Occipital lobe (tissue), 1 donor: ENCODE measurements at regions not wholly inside any gene's neighbourhood (a gene's known extent, or its start where the extent isn't known, plus 50 kb on each side); places are given as distances from the start of the nearest gene placed in this dataset.

Experiments used
- DNase-seq: peaks from one replicate; lab custom pipeline; 2025; lab: John Stamatoyannopoulos, UW

DNA sequence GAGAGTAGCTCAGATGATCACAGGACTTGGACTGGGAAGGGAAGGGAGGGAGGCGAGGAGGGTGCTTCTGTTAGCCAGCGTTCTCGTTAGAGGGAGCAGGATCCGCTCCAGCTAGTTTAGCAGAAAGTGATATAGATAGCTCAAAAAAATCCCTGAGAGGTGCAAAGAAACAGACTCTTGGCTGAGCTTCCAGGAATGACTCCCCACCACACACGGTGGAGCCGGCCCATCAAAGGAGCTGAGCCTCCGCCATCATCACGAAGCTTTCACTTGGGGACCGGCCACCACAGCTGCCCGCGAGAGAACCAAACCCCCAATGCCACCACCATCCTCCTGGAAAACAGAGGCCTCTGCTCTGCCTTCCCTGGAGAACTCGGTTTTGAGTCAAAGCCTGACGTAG, 124.6 kb upstream of the BCL2L14 start:
- peak; percentile 38 for DNase-seq

DNA sequence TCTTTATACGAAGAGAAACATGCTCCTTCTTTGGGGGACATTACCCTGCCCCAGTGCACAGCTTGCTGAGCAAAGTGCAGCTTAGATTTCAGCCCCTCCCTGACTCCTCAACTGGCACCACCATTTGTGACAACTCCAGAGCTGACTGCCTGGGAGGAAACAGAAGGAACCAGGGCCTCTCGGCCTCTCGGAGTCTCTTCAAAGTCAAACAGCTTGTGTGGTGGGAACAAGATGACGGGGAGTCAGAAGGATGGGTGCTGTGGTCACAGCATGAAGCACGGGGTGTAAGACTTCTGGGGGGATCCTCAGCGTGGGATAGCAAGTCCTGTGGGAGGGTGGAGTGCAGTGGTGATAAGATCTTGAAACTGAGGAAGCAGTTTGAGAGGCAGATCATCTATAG, 123.5 kb upstream of the BCL2L14 start:
- no peak for DNase-seq

DNA sequence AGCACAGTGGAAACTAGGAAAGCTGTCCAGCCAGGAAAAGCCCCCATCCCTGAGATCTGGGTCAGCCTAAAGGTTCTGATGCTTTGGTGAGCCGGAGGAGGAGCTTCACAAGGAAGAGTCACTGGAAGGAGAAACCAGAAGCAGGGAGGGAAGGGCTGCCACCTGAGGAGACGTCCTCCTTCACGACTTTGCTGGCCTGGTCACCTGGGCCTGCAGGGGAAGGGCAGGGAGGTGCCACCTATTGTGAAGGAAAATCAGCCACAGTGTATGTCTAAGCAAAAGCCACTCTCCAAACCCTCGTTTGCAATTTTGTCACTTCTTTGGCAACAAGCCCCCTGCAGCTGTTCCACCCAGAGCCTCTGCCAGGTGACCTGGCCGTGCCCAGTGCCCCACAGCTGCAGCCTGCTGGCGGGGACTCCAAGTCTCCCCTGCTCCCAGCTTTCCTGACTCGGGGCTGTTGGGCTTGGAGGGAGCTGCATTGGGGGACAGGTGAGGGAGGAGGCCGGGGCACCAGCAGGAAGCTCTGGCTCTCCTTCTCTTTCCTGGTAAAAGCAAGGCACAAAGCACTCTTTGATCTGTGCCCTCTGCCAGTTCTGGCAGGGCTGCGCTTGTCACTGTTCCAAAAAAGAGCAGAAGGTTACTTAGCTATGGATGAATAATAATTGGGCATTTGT, 120.9 kb upstream of the BCL2L14 start:
- DNase-seq = no peak

DNA sequence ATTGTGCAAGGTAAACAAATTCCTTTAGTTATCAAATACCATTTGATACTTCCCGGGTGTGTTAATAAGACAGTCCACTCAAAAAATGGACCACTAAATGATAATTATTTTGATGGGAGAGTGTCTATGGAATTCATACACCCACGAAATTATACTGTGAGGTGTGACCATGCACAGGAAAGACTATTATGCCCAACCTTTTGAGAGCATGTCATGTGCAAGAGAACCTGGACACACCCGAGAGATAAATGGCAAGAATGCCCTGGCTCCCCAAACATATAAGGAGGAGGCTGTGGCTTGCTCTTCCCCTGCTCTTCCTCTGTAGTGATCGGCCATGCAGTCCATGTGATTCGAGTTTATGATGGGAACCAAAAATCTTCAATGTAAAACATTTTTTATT, 119.5 kb upstream of the BCL2L14 start:
- DNase-seq = no peak

DNA sequence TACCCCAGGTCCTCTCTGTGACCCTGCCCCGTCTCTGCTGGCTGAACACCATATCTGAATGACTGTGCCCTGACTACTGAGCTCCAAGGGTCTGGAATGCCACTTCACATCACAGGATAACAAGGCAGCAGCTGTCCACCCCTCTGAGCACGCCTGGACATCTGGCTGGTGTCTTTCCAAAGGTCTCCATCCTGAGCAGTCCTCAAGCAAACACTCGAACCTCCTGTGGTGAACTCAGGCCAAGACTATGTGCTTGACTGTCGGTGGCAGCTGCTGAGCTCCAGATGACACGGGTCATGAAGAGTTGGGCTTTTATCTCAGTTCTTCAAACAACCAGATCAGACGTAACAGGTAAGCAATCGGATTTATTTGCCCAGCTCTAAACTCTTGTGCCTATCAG, 117.2 kb upstream of the BCL2L14 start:
- no peak for DNase-seq

DNA sequence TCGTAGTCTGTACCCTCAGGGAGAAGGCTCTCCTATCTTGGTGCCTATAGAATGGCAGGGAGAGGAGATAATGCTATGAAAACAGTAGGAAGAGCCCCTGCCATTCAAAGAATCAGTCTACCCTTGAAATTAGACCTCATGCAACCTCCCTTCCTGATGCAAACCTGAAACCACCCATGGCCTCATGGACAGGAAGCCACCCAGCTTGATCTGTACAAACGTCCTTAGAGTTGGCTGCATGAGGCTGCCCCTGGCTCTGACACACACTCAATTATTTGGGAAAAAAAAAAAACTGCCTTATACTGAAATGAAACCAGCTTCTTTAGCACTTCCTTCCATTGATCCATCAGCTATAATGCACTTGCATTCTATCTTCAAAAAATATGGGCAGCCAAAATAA, 116.6 kb upstream of the BCL2L14 start:
- no peak for DNase-seq

DNA sequence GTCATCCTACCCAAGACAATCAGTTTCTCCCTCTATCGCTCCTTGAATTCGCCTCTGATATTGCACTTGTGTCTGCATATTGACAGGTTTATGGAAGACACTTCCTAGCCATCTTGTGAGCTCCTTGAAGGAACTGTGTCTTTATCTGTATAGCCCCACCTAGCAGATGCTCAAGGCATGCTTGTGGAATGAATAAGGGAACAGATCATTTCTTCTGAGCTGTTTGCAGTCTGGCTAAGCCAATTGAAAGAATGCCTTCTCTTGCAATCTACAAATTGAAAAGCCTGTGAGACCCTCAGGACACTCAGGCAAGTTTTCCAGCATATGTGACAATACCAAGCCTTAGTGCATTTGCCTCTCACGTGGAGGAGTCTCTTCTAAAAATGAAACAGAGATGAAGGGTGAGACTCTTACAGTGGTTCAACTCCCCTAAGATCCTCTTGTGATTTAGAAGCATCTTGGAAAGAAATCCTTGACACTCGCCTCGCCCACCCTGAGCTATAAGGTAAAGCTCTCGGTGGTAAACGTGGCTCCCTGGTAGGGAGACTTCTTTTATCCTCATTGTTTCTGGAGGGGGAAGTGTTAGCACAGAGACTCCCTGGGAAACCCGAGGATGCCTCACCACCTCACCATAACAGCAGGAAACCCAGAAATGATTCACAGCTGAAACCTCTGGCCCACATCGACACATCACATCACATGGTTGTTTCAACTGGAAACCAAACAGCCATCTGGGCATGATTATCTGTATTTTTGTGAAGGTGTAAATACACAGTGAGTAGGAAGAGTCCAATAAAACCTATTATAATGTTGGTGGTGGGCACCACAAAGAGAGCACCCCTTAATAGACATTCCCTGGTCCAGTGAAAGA, 112.3 kb upstream of the BCL2L14 start:
- DNase-seq = no peak

DNA sequence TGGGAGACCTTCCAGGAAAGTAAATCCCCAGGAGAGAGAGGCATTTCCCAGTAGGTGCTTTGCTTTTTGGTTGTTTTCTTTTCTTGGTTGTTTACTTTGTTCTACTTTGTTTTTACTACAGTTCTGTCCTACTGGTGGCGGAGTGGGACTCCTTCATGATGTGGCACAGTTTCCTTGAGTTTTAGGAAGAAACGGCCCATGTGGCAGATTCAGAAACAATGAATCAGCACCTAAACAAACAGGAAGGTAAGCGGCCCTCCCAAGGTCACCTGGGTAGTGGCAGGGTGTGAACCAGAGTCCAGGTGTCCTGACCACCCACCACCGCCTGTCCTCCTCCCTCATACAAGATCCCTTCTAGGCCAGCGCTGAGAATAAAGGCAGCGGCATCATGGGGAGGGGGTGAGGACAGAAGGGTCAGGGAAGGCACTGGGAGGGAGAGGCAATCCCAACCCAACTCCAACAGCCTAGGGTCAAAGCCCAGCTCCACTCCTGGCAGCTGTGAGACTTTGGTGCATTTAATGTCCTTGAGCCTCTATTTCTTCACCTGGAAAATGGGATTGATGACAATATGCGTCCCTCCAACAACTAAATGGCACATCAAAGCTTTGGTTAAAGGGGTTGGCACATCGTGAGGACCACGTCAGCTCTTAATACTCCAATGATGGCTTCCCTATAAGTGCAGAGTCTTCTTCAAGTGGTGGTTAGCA, 111.5 kb upstream of the BCL2L14 start:
- no peak for DNase-seq

DNA sequence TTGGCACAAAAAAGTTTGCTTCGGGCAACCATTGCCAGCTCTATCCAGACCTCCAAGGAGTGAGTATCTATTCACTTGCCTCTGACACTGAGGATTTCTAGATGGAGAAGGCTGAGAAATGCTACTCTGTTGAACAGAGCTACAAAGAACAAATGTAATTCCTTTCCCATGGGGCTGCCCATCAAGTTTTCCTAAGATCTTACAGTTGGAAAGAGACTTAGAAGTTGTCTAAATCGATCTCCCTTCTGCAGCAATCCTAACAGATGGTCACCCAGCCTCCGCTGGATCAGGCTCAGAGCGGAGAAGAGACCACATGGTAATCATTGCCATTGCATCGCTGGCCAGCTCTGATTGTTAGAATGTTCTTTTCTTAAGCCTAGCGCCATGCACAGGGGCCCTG, 110.1 kb upstream of the BCL2L14 start:
- DNase-seq = no peak

DNA sequence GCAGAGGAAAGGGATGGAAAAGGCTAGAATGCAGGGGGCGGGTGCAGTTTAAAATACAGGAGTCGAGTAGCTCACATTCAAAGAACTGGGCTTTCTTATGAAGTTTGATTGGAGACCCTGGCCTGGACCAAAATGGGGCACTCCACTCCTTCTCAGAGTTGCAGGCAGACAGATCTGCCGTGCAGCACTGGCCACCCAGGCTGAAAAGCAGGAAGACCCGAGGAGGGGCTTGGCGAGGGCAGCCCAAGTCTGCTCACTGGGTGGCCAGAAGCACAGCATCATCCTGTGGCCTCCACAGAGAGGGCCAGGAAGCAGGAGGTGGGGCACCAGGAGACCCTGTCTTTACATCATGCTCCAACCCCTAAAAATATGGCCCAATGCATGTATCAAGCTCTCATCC, 109.1 kb upstream of the BCL2L14 start:
- DNase-seq = no peak

DNA sequence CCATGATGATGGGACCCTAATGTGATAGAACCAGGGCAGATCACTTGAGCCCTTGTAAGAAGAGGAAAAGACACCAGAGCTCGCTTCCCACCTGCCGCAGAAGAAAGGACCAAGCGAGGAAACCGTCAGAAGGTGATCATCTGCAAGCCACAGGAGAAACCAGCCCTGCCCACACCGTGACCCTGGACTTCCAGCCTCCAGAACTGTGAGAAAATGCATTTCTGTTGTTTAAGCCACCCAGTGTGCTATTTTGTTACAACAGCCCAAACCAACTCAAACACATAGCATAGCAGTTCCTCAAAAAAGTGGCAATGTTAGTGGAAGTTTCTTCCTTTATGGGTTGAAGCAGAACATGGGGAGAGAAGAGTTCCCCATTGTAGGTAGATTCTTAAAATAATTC, 107.9 kb upstream of the BCL2L14 start:
- DNase-seq = no peak

DNA sequence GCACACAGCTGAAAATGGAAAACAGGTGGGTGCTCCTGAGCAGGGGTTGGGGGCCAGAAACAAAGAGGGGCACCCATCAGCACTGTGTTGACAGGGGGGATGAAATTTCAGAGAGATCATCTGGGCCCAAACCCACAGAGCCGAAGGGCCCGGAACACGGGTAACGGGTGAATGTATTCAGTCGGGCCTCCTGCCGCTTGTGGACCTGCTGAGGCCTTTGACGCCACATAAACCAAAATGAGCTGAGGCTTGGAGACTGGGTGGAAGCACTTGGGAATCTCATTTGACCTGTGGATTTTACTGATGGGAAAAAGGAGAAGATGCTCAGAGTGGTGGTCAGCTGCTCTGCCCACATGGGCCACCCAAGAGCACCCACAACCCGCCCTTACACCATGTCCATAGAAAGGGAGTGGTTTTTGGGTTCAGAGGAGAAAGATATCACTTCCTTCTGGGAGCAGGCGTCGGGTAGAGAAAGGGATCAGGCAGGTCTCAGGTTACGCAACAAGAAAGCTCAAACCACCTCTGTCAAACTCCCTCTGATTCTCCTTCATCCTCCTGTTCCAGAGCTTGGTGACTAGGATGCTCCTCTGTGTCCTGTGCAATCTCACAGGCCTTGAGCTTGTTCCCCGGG, 106.8 kb upstream of the BCL2L14 start:
- no peak for DNase-seq

DNA sequence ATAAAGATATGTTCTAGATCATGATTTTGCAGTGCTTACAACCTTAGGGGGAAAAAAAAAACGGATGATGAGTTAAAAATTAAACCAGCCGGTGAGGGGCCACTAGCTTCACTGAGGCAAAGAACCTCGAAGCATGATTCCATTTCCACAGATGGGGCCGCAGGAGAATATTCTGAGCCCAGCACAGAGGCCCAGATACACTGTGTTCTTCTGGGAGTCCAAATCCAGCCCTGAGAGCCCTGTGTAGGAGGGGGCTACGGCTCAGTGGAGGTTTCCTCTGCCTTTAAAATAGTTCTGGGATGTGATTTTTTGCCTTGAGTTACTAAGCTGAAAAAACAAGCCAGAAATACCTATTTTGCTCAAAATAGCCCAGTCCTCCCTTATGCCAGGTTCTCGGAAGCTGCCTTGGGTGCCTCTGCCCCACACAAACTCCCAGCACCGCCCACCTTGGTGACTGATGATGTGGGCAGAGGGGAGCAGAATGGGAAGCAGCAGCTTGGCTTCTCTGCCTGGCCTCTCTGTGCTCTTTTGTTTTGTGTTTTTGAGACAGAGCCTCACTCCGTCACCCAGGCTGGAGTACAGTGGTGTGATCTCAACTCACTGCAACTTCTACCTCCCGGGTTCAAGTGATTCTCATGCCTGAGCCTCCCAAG, 105.4 kb upstream of the BCL2L14 start:
- peak; percentile 48 for DNase-seq

DNA sequence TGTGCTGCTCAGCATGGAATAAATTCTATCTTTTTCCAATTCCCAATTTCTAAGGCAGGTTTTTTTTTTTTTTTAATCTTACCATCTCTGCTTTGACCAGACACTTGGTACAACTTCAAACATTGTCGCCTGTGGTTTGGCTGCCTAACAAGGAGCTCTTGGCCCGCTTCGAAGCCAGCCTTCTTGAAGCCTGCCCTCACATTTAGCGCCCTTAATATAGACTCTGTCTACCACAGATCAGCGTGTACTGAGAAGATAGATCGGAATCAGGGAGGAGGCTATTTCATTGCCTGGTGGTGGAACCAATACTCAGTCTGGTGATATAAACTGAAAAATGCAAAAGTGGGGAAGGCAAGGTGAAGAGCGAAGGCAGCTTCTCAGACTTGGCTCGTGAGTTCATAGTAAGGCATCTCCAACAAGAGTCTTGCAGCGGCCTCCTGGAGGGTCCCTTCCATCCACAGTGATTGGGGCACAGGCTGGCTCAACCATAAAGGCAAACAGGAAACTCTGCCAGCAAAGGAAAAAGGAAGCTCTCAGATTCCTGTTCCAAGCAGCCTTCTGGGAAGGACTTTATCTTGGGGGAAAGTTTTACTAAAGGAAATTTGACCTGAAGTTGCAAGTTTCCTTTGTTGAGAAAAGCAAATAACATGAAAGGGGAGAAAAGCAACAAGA, 103.2 kb upstream of the BCL2L14 start:
- DNase-seq = peak; percentile 13

DNA sequence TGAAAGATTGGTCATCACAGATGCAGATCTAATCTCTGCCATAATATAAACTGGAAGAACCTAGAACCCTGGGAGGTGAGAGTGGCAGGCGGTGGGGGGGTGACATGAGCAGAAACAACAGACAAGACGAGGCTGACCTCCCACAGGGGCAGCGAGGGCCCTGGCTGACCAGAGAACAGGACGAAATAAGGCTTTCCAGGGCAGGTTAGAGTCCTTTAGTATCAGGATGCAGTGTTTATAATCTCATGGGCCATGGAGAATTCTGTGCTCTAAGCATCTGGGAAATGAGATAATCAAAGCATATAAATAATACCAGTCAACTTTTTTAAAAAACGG, 102.7 kb upstream of the BCL2L14 start:
- DNase-seq = no peak

DNA sequence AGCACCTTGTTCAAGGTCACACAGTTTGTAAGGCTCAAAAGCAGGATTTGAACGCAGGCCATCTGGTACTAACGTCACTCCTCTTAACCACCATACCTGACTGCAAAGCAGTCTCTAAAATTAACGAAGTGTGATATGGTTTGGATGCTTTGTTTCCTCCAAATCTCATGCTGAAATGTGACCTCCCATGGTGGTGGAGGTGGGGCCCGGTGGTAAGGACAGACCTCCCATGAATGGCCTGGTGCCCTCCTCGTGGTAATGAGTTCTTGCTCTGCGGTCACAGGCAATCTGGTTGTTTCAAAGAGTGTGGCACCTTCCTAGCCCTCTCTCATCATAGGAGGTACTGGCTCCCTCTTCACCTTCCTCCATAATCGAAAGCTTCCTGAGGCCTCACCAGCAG, 102.2 kb upstream of the BCL2L14 start:
- DNase-seq = no peak

DNA sequence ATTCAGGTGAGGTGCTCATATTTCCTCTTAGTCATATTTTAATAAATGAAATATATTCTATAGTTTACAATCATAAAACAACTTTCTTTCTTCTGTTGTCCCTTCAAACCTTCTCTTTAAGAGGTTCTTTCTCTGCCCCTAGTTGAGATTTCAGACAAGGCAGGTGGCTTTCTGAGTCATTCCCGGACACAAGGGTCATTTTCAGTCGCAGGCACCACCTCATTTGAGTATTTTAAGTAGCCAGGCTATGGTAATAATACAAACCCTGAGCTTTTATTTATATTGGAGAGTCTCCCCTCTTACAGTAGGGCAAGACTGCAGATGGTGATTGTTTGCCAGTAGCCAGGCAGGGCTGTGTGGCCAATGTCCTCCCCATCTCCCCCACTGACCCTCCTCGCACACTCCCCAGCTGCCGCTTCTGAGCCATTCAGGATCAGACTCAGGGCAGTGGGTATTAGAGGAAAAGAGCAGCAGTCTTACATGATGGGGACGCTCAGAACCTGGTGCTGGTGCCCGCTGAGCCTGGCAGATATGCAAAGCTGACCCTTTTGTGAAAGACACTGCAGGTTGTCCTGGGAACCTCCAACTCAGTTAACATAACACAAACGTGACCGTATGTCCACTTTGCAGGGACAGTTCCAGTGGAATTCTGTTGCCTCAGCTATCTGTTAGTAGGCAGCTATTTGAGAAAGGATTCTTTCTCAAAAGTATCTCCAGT, 101.1 kb upstream of the BCL2L14 start:
- no peak for DNase-seq

DNA sequence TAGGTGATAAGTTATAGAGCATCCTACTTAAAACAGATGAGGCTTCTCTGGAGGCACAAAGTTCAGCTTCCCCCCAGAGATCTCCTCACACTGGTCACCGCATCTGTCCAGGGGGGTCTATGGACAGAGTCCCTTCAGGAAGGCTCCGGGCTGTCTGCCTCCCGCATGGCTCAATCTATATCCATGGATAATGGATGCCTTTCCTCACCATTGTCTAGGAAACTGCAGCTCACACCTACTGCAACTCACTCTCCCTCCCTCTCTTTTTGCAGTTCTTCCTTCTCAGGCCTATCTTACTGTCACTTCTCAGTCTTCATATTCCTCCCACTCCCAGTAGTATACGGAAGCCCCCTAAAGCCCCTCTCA, 100.6 kb upstream of the BCL2L14 start:
- no peak for DNase-seq

DNA sequence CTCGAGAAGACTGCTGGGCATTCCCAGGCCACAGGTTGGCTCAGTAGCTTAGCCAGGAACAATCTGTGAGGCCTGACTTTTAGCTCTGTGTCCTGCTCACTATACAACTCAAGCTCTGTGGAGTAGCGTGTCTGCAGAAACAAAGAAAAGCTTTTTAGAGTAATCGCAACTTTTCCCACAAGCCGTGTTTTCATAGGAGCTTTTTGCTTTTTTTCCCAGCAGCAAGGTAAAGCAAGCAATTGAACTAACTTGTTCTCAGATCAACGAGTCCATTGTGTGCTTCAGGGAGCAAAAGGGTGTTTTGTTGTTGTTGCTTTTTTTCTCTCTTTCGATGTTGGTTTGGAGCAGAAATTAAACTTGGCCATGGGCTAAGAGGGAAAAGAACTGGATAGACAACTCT, 97.3 kb upstream of the BCL2L14 start:
- no peak for DNase-seq

DNA sequence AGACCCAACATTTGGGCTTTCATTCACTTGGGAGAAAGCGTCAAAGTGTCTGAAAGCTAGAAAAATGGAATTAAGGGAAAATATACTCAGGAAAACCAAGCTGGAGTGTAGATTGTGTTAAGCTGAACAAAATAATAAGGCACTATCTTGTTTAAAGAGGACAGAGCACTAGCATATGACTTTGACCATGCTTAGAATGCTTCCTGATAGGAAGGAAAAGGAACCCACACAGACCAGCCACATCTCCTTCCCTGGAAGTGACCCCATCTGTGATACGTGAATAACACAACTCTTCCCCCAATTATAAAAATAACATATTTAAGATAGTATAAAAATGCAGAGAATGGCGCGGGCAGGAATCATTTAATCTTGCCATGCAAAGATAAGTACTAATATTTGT, 94.7 kb upstream of the BCL2L14 start:
- DNase-seq = no peak
